ENCODE measurements at regions not wholly inside any gene's neighbourhood (a gene's known extent, or its start where the extent isn't known, plus 50 kb on each side); places are given as distances from the start of the nearest gene placed in this dataset.

DNA sequence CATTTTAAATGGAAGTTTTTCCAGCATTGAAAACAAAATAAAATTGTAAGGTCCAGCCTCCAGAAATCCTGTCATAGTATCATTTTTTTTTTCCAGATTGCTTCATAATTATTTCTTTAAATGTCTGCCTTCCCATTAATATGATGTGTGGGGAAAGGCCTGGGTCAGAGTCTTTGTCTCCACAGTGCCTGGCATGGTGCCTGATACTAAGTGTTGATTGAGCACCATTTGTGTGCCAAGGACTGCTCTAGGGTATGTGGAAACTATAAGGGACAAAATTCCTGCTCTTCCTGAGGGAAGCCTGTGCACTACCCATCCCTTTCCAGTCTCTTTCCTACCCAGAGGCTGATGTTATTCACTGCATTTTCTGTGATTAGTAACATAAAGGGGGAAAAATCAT lies 53.1 kb upstream of the BEND4 start:
- TF ChIP-seq, protein P1, sequence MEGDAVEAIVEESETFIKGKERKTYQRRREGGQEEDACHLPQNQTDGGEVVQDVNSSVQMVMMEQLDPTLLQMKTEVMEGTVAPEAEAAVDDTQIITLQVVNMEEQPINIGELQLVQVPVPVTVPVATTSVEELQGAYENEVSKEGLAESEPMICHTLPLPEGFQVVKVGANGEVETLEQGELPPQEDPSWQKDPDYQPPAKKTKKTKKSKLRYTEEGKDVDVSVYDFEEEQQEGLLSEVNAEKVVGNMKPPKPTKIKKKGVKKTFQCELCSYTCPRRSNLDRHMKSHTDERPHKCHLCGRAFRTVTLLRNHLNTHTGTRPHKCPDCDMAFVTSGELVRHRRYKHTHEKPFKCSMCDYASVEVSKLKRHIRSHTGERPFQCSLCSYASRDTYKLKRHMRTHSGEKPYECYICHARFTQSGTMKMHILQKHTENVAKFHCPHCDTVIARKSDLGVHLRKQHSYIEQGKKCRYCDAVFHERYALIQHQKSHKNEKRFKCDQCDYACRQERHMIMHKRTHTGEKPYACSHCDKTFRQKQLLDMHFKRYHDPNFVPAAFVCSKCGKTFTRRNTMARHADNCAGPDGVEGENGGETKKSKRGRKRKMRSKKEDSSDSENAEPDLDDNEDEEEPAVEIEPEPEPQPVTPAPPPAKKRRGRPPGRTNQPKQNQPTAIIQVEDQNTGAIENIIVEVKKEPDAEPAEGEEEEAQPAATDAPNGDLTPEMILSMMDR (IDR thresholded peaks at IDR 0.05), result no peak
- TF ChIP-seq POLR2A (IDR thresholded peaks at IDR 0.05), result no peak

Data from esophagus squamous epithelium (tissue), 4 donors.